Heart left ventricle (tissue), 16 donors: ENCODE measurements at regions not wholly inside any gene's neighbourhood (a gene's known extent, or its start where the extent isn't known, plus 50 kb on each side); places are given as distances from the start of the nearest gene placed in this dataset.
A peak's percentile ranks its signal among the peaks of the same experiment; 100 is the strongest.

Experiments
- ATAC-seq, 4 donors: fragments of 200-7000 bp; cut with Tn5 transposase; one replicate each; pipeline ENCODE4 v1.9.1; 2020 to 2022; ENCODE audit warnings: moderate library complexity in 4 of 4, mild to moderate bottlenecking in 3 of 4, moderate number of reproducible peaks in 1 of 4
- DNase-seq, 5 donors: peaks; one replicate each; pipeline ENCODE4 v3.0.0-alpha.2; 2020
- H3K27ac ChIP-seq, 12 donors: fragments of 200-600 bp; sonication (generic) in 4 of 12; one replicate each; pipeline versions ENCODE4 v1.5.0 to v1.8.0; 2016 to 2022; ENCODE audit warnings: mild to moderate bottlenecking in 2 of 12
- H3K27me3 ChIP-seq, 9 donors: fragments of 200-600 bp; sonication (generic) in 2 of 9; one replicate each; pipeline versions ENCODE4 v1.5.1 to v1.8.0; 2016 to 2022; ENCODE audit warnings: mild to moderate bottlenecking in 3 of 9
- H3K36me3 ChIP-seq, 9 donors: fragments of 200-600 bp; sonication (generic) in 2 of 9; one replicate each; pipeline versions ENCODE4 v1.5.0 to v1.8.0; 2018 to 2022; ENCODE audit warnings: mild to moderate bottlenecking in 2 of 9
- H3K4me1 ChIP-seq, 12 donors: fragments of 200-600 bp; sonication (generic) in 4 of 12; one replicate each; pipeline versions ENCODE4 v1.5.0 to v1.8.0; 2016 to 2022; ENCODE audit warnings: mild to moderate bottlenecking in 3 of 12
- H3K4me3 ChIP-seq, 12 donors: fragments of 200-600 bp; sonication (generic) in 4 of 12; one replicate each; pipeline versions ENCODE4 v1.5.0 to v1.8.0; 2017 to 2022; ENCODE audit warnings: mild to moderate bottlenecking in 9 of 12, moderate library complexity in 4 of 12
- H3K9me3 ChIP-seq, 12 donors: fragments of 200-600 bp; sonication (generic) in 4 of 12; one replicate each; pipeline versions ENCODE4 v1.5.0 to v1.8.0; 2016 to 2022; ENCODE audit warnings: mild to moderate bottlenecking in 1 of 12
- POLR2A ChIP-seq, 2 donors: fragments of 450-650 bp; IDR thresholded peaks; one replicate each; pipeline ENCODE4 v1.6.1; 2017; ENCODE audit warnings: antibody characterized with exemption in 2 of 2, mild to moderate bottlenecking in 2 of 2, moderate library complexity in 2 of 2
- WGBS, 4 donors: extraction: QIAGEN DNeasy Blood & Tissue Kit in 2 of 4; methylation state at CpG; one replicate each; pipeline versions ENCODE4 v1.1.5 to v1.1.7; 2013 to 2018; 5-methylcytosine and 5-hydroxymethylcytosine counted together
- intact Hi-C, 10 donors: fragments of 100-400 bp; cut with DNase I; formaldehyde crosslinking; loops; one replicate each; pipeline versions ENCODE4 v1.11.1 to v1.14.2; 2022
- TF ChIP-seq, protein P1 (sequence below), 12 donors: fragments of 200-600 bp; sonication (generic) in 4 of 12; IDR thresholded peaks; one replicate each; pipeline versions ENCODE4 v1.5.0 to v1.8.0; 2018 to 2022; ENCODE audit warnings: antibody characterized with exemption in 12 of 12, mild to moderate bottlenecking in 5 of 12
- donor health status: ischemic (EF 13 %, LVEDD 7.1; RV severe dilation, severe dysfunction).
- donor health status: healthy with polysubstance abuse.
- donor health status: DM: no; HTN: yes; CAD: no.
- donor health status: DM: no; HTN: no; CAD: no.
- donor health status: ischemic (EF 25% LVEDD 6.9; RV normal size, moderate dysfunction).
- donor health status: ischemic (EF 25% LVEDD 5.7; RV mildly dilated, moderate dysfunction).
- donor health status: healthy.
- donor health status: DM: yes; HTN: yes; CAD: no.
- donor health status: ischemic (EF 35%, LVEDD 5.7; RV mildly dilated, moderate dysfunction).
- donor health status: nonischemic (EF 11% LVEDD 7.7; RV severe dilation, severe dysfunction).
- donor health status: DM: yes; HTN: yes; CAD: no.
- donor health status: PGD.
- donor health status: ischemic (EF 29% LVEDD 5.4; RV normal size, mild dysfunction).
- donor health status: nonischemic (EF 23%, LVEDD 6.1; RV moderate dilation, normal function).

- peaks cover 0 to 2% (median 0%) of the 10 kb centered on the region in 9 donors for H3K27me3 ChIP-seq
- peaks cover 0 to 14% (median 2%) of the 10 kb centered on the region in 12 donors for H3K9me3 ChIP-seq
- WGBS, 4 donors: 82 to 85% (median 83%) methylated on average over 15 to 23 of the region's 23 CpGs
- no peak for TF ChIP-seq POLR2A (IDR thresholded peaks at IDR 0.05)
- H3K4me1 ChIP-seq: peaks cover 0 to 4% (median 0%) of the 10 kb centered on the region in 12 donors
- no peak overlapping the region for H3K4me3 ChIP-seq
- ATAC-seq (no peak), DNase-seq (peak in 1 of 5 donors; percentile 16)
- no peak overlapping the region for H3K27ac ChIP-seq
- no peaks in the 10 kb centered on the region for H3K36me3 ChIP-seq
- intact Hi-C loops: no loop called here
Observed at GRCh38 chr6:167719920-167720319, 106.8 kb upstream of the AFDN start.

DNA sequence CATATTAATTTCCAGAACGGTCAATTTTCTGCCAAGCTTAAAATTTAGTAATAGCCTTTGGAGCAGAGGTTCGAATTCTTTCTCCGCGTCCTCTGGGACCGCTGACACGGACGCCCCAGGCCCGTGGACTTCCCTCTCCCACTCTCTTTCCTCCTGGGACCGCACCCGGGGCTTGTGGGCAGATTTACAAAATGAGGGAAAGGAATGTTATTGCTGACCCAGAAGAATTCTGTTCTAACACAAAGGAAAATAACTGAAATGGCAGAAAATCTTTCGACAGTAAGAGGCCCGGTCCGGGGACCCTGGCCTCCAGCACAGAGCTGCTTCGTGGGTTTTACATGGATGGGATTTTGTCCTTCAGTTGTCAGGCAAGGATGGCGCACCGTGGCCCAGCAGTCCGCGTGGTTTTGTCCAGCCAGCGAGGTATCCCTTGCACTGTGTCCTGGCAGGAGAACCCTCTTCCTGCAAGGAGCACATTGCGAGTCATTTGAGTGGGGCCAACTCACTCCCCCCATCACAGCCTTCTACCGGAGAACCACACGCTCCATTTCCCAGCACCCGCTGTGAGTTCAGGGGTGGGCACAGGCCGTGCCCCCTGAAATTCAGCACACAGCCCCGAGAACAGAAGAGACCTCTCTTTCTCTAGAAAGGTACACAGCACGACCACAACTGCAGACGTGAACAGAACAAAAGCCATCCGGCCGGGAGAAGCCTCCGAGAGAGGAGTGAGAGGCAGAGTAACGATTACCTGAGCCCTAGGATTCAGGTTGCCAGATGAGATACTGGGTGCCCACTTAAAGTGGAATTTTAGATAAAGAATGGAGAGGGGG is 106.0 kb upstream of the AFDN start:
- Histone ChIP-seq H3K36me3 (no peaks in the 10 kb centered on the region), H3K27ac (no peak overlapping the region), H3K4me3 (no peak overlapping the region), H3K4me1 (peaks cover 0 to 4% (median 0%) of the 10 kb centered on the region in 12 donors), H3K27me3 (peaks cover 0 to 2% (median 0%) of the 10 kb centered on the region in 9 donors), H3K9me3 (peaks cover 0 to 15% (median 2%) of the 10 kb centered on the region in 12 donors)
- no peak for ATAC-seq
- TF ChIP-seq POLR2A (IDR thresholded peaks at IDR 0.05): no peak
- TF ChIP-seq, protein P1, sequence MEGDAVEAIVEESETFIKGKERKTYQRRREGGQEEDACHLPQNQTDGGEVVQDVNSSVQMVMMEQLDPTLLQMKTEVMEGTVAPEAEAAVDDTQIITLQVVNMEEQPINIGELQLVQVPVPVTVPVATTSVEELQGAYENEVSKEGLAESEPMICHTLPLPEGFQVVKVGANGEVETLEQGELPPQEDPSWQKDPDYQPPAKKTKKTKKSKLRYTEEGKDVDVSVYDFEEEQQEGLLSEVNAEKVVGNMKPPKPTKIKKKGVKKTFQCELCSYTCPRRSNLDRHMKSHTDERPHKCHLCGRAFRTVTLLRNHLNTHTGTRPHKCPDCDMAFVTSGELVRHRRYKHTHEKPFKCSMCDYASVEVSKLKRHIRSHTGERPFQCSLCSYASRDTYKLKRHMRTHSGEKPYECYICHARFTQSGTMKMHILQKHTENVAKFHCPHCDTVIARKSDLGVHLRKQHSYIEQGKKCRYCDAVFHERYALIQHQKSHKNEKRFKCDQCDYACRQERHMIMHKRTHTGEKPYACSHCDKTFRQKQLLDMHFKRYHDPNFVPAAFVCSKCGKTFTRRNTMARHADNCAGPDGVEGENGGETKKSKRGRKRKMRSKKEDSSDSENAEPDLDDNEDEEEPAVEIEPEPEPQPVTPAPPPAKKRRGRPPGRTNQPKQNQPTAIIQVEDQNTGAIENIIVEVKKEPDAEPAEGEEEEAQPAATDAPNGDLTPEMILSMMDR (IDR thresholded peaks at IDR 0.05): no peak
- DNase-seq: no peak
- intact Hi-C loops: no loop called here
- 84 to 89% (median 87%) methylated on average over 29 to 31 of the region's 31 CpGs for WGBS, 4 donors

DNA sequence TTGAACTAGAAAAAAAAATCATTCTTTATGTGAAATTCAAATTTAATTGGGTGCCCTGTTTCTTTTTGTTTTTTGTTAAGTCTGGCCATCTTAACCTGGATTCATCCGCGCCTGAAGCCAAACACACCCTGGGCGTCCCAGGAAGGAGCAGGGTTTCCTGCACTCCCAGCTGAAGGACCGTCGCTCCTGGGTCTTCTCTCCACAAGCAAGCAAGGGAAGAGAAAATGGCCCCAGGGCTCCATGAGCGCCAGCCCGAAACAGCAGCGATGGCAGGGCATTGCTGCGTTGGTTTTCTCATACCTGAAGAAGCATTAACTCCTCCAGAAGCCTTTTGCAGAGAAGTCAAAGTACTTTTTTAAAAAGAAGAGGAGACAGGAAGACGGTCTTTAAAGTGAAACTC is 105.4 kb upstream of the AFDN start:
- Histone ChIP-seq H3K27ac (no peak overlapping the region), H3K9me3 (peaks cover 0 to 15% (median 2%) of the 10 kb centered on the region in 12 donors), H3K4me1 (peaks cover 0 to 4% (median 0%) of the 10 kb centered on the region in 12 donors), H3K4me3 (no peak overlapping the region), H3K36me3 (no peaks in the 10 kb centered on the region), H3K27me3 (peaks cover 0 to 2% (median 0%) of the 10 kb centered on the region in 9 donors)
- ATAC-seq: no peak
- TF ChIP-seq, protein P1 (IDR thresholded peaks at IDR 0.05): no peak
- TF ChIP-seq POLR2A (IDR thresholded peaks at IDR 0.05): no peak
- no peak for DNase-seq
- intact Hi-C loops: no loop called here
- WGBS, 4 donors: 87 to 93% (median 89%) methylated on average over 10 of the region's 10 CpGs

- ATAC-seq (peak in 3 of 4 donors; percentile 43 to 90 (median 56)), DNase-seq (peak in 2 of 5 donors; percentile 34 to 39)
- Histone ChIP-seq H3K27me3 (peaks cover 0 to 2% (median 0%) of the 10 kb centered on the region in 9 donors), H3K9me3 (peaks cover 0 to 15% (median 2%) of the 10 kb centered on the region in 12 donors), H3K4me1 (peaks cover 0 to 4% (median 0%) of the 10 kb centered on the region in 12 donors), H3K4me3 (no peak overlapping the region), H3K36me3 (no peaks in the 10 kb centered on the region), H3K27ac (no peak overlapping the region)
- 63 to 73% (median 66%) methylated on average over 14 to 21 of the region's 21 CpGs for WGBS, 4 donors
- TF ChIP-seq POLR2A (IDR thresholded peaks at IDR 0.05): no peak
- TF ChIP-seq, protein P1 (IDR thresholded peaks at IDR 0.05): no peak
- intact Hi-C loops: no loop called here
Observed at GRCh38 chr6:167722634-167723309, 103.9 kb upstream of the AFDN start.
